HUES6 (cell line): ENCODE measurements at regions not wholly inside any gene's neighbourhood (a gene's known extent, or its start where the extent isn't known, plus 50 kb on each side); places are given as distances from the start of the nearest gene placed in this dataset.

Experiments
- H3K27ac ChIP-seq: 2 replicates; pipeline ENCODE4 v1.7.0; 2013; ENCODE audit warnings: low read depth, mild to moderate bottlenecking, low read length, inconsistent platforms
- H3K27me3 ChIP-seq: 2 replicates; pipeline ENCODE4 v1.6.1; 2013; ENCODE audit warnings: low read length; ENCODE audit not compliant: control insufficient read depth, insufficient read depth
- H3K36me3 ChIP-seq: 2 replicates; pipeline ENCODE4 v1.6.1; 2013; ENCODE audit warnings: low read length; ENCODE audit not compliant: control insufficient read depth, insufficient read depth
- H3K4me1 ChIP-seq: 2 replicates; pipeline ENCODE4 v1.6.1; 2013; ENCODE audit warnings: low read length; ENCODE audit not compliant: control insufficient read depth, insufficient read depth
- H3K4me3 ChIP-seq: 2 replicates; pipeline ENCODE4 v1.5.1; 2013; ENCODE audit warnings: low read depth, low read length
- H3K9ac ChIP-seq: one replicate; pipeline ENCODE4 v1.6.1; 2013; ENCODE audit warnings: mild to moderate bottlenecking, low read length
- H3K9me3 ChIP-seq: 2 replicates; pipeline ENCODE4 v1.6.1; 2013; ENCODE audit warnings: low read depth, low read length; ENCODE audit not compliant: control insufficient read depth, insufficient read depth

DNA sequence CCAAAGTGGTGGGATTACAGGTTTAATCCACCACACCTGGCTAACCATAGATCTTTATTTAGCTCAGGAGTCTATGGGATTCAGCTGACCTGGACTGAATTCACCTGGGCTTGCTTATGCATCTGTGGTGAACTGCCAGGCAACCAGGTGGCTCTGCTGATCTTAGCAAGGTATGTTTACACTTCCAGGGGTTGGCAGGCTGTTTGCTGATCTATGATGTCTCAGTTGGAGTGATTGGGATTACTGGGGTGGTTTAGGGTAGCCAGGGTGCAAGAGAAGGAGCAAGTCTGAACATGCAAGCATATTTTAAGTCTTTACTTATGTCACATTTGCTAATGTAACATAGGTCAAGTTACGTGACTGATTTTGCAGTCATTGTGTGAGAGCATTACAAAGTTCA lies 63.6 kb upstream of the JAK2 start:
- Histone ChIP-seq H3K36me3 (no peaks in the 10 kb centered on the region), H3K27ac (no peak overlapping the region), H3K9me3 (peaks cover 18% of the 10 kb centered on the region), H3K4me1 (no peaks in the 10 kb centered on the region), H3K27me3 (no peaks in the 10 kb centered on the region), H3K4me3 (no peak overlapping the region), H3K9ac (no peak overlapping the region)

DNA sequence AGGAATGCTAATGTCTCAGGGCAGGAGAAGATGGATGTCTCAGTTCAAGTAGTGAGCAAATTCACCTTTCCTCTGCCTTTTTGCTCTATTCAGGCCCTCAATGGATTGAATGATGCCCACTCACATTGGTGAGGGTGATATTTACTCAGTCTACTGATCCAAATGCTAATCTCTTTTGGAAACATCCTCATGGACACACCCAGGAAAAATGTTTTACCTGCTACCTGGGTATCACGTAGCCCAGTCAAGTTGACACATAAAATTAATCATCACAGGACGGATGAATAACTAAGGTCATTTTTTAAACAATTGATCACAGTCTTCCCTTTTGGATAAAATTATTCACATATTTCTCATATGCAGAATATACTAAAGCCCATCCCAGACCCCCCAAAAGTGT lies 63.0 kb upstream of the JAK2 start:
- Histone ChIP-seq H3K27ac (no peak overlapping the region), H3K36me3 (no peaks in the 10 kb centered on the region), H3K27me3 (no peaks in the 10 kb centered on the region), H3K9me3 (peaks cover 18% of the 10 kb centered on the region), H3K9ac (no peak overlapping the region), H3K4me3 (no peak overlapping the region), H3K4me1 (peaks cover 4% of the 10 kb centered on the region)

DNA sequence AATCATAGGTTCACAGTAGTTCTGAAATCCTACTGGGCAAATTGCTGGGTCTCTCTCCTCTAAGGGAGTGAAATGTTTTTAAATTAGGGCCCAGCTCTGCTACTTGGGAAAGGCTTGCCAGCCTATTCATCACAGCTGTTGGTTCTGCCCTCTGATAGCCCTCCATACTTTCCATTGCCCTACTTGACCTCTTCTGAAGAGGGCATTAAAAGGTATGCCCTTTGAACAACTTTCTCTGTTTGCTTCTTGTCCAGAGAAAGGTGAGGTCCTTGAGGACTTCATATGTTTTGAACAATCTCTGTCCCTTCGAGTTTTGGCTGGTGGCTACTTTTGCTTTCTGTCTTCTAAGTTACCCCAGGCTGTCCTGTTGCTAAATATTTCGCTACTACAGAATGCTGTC lies 62.3 kb upstream of the JAK2 start:
- peaks cover 10% of the 10 kb centered on the region for H3K4me1 ChIP-seq
- H3K9me3 ChIP-seq = peaks cover 18% of the 10 kb centered on the region
- H3K27me3 ChIP-seq = no peaks in the 10 kb centered on the region
- H3K4me3 ChIP-seq = no peak overlapping the region
- H3K27ac ChIP-seq = no peak overlapping the region
- no peaks in the 10 kb centered on the region for H3K36me3 ChIP-seq
- H3K9ac ChIP-seq = no peak overlapping the region

DNA sequence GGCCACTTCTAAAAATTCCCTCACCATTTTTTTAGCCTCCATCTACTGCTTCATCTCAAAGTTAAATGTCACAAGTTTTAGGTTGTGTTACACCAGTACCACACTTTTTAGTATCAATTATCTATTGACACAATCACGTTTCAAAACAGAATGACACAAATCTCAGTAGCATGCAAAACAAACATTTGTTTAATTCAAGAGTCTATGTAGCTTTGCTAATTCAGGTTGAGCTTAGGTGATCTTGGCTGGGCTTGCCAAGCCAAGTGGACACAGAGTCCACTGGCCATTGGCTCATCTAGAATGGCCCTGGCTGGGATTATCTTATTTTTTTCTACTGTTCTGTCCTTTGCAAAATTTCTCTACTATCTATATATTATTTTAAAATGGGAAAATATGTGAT lies 61.9 kb upstream of the JAK2 start:
- no peaks in the 10 kb centered on the region for H3K36me3 ChIP-seq
- H3K4me3 ChIP-seq = no peak overlapping the region
- H3K9ac ChIP-seq = no peak overlapping the region
- no peak overlapping the region for H3K27ac ChIP-seq
- peaks cover 18% of the 10 kb centered on the region for H3K9me3 ChIP-seq
- H3K4me1 ChIP-seq = peaks cover 12% of the 10 kb centered on the region
- H3K27me3 ChIP-seq = no peaks in the 10 kb centered on the region

DNA sequence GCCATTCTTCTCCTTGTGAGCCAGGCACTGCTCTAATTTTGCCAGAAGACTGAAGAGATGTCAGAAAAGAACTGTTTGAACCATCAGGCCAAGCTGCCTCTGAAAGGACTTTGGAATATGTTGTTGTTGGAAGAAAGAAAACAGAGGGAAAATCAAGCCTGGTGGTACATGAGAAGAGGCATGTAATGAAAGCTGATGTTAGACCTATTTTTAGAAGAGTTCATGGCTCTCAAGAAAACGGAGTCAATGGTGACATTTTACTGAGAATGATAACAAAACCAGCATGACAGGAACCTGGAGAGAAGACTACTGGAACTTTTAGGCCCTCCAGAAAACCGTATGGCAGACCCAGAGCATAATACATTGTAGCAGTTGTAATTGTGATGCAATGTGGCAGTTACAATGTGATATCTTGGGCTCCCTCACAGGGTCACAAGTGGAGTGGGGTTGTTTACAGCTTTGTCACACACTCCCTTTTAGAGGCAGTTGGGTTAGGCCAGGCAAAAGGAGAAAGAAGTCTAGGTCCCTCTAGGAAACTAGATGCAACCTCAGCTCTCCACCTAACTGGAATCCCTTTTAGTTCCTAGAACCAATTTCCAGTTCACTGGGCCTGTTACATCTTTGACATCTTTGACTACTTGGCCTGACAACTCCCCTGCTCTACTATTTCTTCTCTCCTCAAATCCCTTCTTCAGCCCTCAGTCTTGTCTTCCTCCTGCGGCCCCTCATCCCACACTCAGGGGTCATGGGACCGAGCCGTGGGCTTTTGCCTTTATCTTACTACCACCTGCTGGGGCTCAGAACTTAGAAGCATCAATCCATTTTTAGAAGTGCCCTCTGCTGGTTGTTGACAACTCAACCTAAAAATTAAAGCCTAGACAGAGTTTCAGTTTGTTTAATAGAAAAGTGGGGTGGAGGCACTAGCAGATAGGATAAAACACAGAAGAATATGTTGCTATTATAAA lies 61.2 kb upstream of the JAK2 start:
- H3K9me3 ChIP-seq = peaks cover 18% of the 10 kb centered on the region
- peaks cover 12% of the 10 kb centered on the region for H3K4me1 ChIP-seq
- H3K27ac ChIP-seq = no peak overlapping the region
- H3K4me3 ChIP-seq = no peak overlapping the region
- H3K9ac ChIP-seq = no peak overlapping the region
- H3K27me3 ChIP-seq = no peaks in the 10 kb centered on the region
- H3K36me3 ChIP-seq = no peaks in the 10 kb centered on the region

DNA sequence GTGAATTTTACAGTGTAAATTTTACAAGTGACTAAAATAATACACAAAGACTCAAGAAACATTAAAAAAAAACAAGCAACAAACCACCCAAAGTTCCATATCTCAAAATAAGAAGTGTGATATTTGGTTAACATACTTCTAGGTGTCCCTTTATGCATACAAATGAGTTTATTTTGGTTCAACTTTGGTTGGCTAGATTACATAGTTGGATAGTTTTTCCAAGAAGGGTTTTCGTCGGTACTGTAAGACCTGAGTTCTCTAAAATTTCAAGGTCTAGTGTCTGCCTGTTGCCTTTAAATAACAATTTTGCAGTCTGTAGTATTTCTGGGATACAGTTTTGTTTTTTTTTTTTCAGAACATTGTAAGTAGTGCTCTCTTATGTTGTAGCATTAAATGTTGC lies 58.8 kb upstream of the JAK2 start:
- Histone ChIP-seq H3K9me3 (peaks cover 9% of the 10 kb centered on the region), H3K4me1 (peaks cover 12% of the 10 kb centered on the region), H3K27me3 (no peaks in the 10 kb centered on the region), H3K27ac (no peak overlapping the region), H3K4me3 (no peak overlapping the region), H3K9ac (no peak overlapping the region), H3K36me3 (no peaks in the 10 kb centered on the region)

DNA sequence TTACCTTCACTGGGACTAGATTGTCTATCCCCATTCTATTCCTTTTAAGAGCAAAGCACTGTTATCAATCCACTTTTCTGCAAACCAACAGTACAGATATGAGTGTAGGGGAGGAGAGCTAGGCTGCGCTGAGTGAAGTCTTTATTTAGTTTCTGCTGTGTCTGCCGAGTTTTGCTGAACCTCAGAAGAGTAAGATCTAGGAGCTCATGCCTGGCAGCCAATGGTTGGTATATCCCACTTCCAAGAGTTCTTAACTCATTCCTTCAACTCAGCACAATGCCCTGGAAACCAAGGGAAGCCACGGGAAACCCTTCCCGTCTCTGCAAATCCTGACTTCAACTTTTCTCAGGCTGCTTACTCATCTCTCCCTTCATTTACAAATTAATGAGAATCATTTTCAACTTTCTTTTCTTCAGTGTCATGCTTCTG lies 58.0 kb upstream of the JAK2 start:
- peaks cover 12% of the 10 kb centered on the region for H3K4me1 ChIP-seq
- H3K4me3 ChIP-seq = no peak overlapping the region
- H3K27me3 ChIP-seq = no peaks in the 10 kb centered on the region
- H3K9me3 ChIP-seq = peaks cover under 1% of the 10 kb centered on the region; the same call in 1 of the 2 replicates
- H3K36me3 ChIP-seq = no peaks in the 10 kb centered on the region
- H3K9ac ChIP-seq = no peak overlapping the region
- no peak overlapping the region for H3K27ac ChIP-seq

DNA sequence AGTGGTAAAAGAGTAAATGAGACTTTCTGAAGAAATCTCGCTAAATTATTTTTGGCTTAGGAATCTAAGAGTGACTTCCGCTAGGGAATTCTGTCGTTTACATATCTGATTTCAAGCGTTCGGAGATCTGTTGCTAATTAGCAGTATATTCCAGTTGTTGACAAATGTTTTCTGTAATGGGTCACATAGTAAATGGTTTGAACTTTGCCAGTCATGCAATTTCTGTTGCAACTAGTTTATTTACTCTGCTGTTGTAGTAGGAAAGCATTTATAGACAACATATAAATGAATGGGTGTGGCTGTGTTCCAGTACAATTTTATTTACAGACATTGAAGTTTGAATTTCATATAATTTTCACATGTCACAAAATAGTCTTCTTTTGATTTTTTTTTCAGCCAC lies 57.4 kb upstream of the JAK2 start:
- H3K27me3 ChIP-seq = no peaks in the 10 kb centered on the region
- no peak overlapping the region for H3K4me3 ChIP-seq
- H3K36me3 ChIP-seq = no peaks in the 10 kb centered on the region
- H3K4me1 ChIP-seq = peaks cover 12% of the 10 kb centered on the region
- H3K27ac ChIP-seq = peak overlapping the region; percentile 20; the same call in 1 of the 2 replicates
- no peaks in the 10 kb centered on the region; the same call in 1 of the 2 replicates for H3K9me3 ChIP-seq
- H3K9ac ChIP-seq = no peak overlapping the region

DNA sequence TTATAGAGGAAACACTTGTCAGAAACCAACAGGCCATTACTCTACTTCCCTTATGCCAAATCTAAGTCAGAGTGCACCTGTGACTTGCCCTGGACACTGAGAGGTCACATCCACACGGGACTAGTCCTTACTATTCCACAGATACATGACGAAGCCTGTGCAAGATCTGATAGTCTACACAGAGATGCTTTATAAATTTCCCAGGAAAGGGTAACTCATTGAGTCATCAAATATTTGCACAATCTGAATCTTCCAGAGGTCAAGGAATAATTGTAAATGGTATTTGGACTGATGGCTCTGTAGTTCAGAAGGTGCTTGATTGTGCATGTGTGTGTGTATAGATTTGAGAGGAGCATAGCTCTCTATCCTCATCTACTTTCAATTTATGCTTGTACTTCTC lies 55.2 kb upstream of the JAK2 start:
- Histone ChIP-seq H3K4me3 (no peak overlapping the region), H3K27ac (no peak overlapping the region), H3K9ac (no peak overlapping the region)

DNA sequence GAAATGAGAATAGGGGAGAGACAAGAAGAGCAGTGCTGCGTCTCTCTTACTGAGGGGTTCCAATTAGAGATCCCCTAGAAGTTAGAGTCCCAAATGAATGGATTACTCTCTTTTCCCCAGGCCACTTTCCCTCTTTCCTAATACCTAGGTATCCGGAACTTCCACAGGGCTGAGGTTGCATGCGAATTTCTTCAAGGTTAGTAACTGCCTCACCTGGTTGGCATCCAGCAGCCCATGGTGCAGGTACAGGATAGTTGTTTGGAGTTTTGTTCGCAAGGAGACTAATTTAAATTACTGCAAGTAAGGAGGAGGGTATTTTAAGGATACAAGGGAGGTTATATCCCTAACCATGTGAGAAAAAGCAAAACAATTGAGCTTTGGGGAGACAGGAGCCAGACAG lies 52.4 kb upstream of the JAK2 start:
- H3K9me3 ChIP-seq = no peaks in the 10 kb centered on the region
- H3K36me3 ChIP-seq = no peaks in the 10 kb centered on the region
- H3K27me3 ChIP-seq = no peaks in the 10 kb centered on the region
- no peak overlapping the region for H3K4me3 ChIP-seq
- H3K27ac ChIP-seq = no peak overlapping the region
- peaks cover 2% of the 10 kb centered on the region; the same call in 1 of the 2 replicates for H3K4me1 ChIP-seq
- no peak overlapping the region for H3K9ac ChIP-seq

More for the DNA sequence above, 55.2 kb upstream of the JAK2 start:
- no peaks in the 10 kb centered on the region for H3K27me3 ChIP-seq
- peaks cover 12% of the 10 kb centered on the region for H3K4me1 ChIP-seq
- H3K36me3 ChIP-seq = no peaks in the 10 kb centered on the region
- no peaks in the 10 kb centered on the region for H3K9me3 ChIP-seq

DNA sequence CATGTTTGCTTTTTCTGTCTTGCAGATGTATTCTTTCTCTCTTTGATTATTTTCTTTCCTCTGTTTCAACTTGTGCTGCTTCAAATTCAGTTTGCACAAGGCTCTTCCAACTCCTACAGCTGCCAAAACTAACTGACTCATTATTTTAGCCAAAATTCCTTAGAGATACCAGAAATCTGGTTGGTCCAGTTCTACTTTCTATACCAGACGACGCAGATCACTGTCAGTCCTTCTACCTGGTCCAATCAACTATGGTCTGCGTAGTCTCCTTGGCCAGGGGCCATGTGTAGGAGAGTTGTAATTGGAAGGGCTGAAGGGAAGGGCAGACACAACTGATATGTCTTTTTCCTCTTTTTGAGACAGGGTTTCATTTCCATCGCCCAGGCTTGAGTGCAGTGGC lies 51.9 kb upstream of the JAK2 start:
- no peak overlapping the region for H3K4me3 ChIP-seq
- no peaks in the 10 kb centered on the region for H3K27me3 ChIP-seq
- no peak overlapping the region for H3K27ac ChIP-seq
- H3K9me3 ChIP-seq = no peaks in the 10 kb centered on the region
- no peak overlapping the region for H3K9ac ChIP-seq
- no peaks in the 10 kb centered on the region for H3K4me1 ChIP-seq
- no peaks in the 10 kb centered on the region for H3K36me3 ChIP-seq
